AG09309 (cell line): ENCODE measurements at regions not wholly inside any gene's neighbourhood (a gene's known extent, or its start where the extent isn't known, plus 50 kb on each side); places are given as distances from the start of the nearest gene placed in this dataset.

Source experiments
- DNase-seq: peaks from one replicate; pipeline ENCODE4 v3.0.0-alpha.2; 2010; ENCODE audit warnings: low read depth
- H3K4me3 ChIP-seq: 2 replicates; pipeline ENCODE4 v1.5.1; 2011; ENCODE audit warnings: mild to moderate bottlenecking, low read depth, low read length, moderate library complexity; ENCODE audit not compliant: control insufficient read depth
- TF ChIP-seq, protein P1 (sequence below): IDR thresholded peaks from 2 replicates; pipeline ENCODE4 v1.5.1; 2011; ENCODE audit warnings: mild to moderate bottlenecking, low read depth, low read length, inconsistent platforms; ENCODE audit not compliant: insufficient read depth, control insufficient read depth; ENCODE audit errors: missing control alignments

GRCh38 chr15:69585937-69586336, 133.3 kb downstream of the RPLP1 start:
- TF ChIP-seq, protein P1, sequence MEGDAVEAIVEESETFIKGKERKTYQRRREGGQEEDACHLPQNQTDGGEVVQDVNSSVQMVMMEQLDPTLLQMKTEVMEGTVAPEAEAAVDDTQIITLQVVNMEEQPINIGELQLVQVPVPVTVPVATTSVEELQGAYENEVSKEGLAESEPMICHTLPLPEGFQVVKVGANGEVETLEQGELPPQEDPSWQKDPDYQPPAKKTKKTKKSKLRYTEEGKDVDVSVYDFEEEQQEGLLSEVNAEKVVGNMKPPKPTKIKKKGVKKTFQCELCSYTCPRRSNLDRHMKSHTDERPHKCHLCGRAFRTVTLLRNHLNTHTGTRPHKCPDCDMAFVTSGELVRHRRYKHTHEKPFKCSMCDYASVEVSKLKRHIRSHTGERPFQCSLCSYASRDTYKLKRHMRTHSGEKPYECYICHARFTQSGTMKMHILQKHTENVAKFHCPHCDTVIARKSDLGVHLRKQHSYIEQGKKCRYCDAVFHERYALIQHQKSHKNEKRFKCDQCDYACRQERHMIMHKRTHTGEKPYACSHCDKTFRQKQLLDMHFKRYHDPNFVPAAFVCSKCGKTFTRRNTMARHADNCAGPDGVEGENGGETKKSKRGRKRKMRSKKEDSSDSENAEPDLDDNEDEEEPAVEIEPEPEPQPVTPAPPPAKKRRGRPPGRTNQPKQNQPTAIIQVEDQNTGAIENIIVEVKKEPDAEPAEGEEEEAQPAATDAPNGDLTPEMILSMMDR: no peak
- H3K4me3 ChIP-seq: no peak overlapping the region
- no peak for DNase-seq

DNA sequence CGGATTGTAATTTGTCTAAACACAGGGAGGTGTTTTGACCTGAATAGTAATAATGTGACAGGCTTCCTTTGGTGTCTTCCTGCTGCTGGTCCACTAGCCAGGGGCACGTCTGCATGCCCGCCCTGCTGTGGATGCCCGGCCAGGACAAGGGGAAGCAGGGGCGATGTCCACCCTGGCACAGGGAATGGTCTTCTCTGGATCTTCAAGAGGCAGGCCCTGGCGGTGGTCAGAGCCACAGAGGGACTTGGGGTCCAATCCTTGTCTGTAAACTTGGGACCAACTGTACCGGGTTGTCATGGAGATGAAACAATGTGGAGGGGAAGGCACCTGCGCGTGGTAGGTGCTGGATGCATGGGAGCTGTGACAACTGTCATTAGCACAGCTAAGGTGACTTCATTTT, 134.1 kb downstream of the RPLP1 start:
- no peak for DNase-seq
- TF ChIP-seq, protein P1: no peak
- no peak overlapping the region for H3K4me3 ChIP-seq

- H3K4me3 ChIP-seq: no peak overlapping the region
- TF ChIP-seq, protein P1: no peak
Measured at GRCh38 chr15:69587723-69588426, 135.3 kb downstream of the RPLP1 start.

GRCh38 chr15:69590201-69590710, 137.6 kb downstream of the RPLP1 start:
- no peak for DNase-seq
- H3K4me3 ChIP-seq: no peak overlapping the region
- TF ChIP-seq, protein P1: no peak

More at GRCh38 chr15:69587723-69588426, 135.3 kb downstream of the RPLP1 start:
- DNase-seq: no peak

GRCh38 chr15:69590932-69591524, 138.4 kb downstream of the RPLP1 start:
- TF ChIP-seq, protein P1: no peak
- H3K4me3 ChIP-seq: no peak overlapping the region
- no peak for DNase-seq

DNA sequence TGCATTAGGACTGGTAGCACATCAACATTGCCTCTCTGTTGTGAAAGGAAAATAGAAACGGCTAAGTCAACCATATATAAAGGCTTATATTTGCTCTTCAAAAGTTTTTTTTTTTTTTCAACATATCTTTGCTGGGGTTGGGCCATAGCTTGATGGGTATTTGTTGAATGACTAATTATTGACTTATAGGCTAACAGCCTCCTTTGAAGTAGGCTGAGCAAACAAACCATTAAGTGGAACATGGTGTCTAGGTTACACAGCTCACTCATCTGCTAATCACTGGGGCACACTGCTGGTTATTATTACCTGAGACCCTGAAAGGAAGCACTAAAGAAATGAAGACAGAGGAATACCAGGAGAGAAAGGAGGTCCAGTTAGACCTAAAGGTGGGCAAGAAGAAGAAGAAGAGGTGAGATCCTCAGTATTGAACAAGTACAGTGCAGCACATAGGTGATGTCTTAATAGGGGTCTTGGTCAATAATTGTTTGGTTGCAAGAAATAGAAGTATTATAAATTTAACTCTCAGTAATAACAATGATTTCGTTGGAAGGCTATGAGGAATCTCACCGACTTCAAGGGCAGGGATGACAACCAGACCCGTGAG, 139.4 kb downstream of the RPLP1 start:
- TF ChIP-seq, protein P1: no peak
- no peak overlapping the region for H3K4me3 ChIP-seq
- DNase-seq: no peak
